GM19397 (cell line): ENCODE measurements at regions not wholly inside any gene's neighbourhood (a gene's known extent, or its start where the extent isn't known, plus 50 kb on each side); places are given as distances from the start of the nearest gene placed in this dataset.
"Not testable (repeated sequence)": the region's sequence is repeated elsewhere in the genome, so short reads cannot be mapped to it uniquely, and the experiment has no call there.

Experiments
- ATAC-seq: cut with Tn5 transposase; IDR thresholded peaks from one replicate; pipeline ENCODE4 v1.9.1; 2021; ENCODE audit warnings: mild to moderate bottlenecking, moderate library complexity; ENCODE audit not compliant: unreplicated experiment

GRCh38 chr5:102663749-102664530 lies 91.2 kb upstream of the PAM start:
- no peak for ATAC-seq

GRCh38 chr5:102664616-102665335 lies 90.3 kb upstream of the PAM start:
- no peak for ATAC-seq

- ATAC-seq = no peak
Measured at GRCh38 chr5:102666164-102666946, 88.8 kb upstream of the PAM start.

- ATAC-seq = no peak
Measured at GRCh38 chr5:102668220-102668932, 86.7 kb upstream of the PAM start.

- ATAC-seq = no peak
Measured at GRCh38 chr5:102670224-102670836, 84.8 kb upstream of the PAM start.

- ATAC-seq = not testable (repeated sequence)
Measured at GRCh38 chr5:102671033-102671734, 83.9 kb upstream of the PAM start.

- no peak for ATAC-seq
Measured at GRCh38 chr5:102678267-102679058, 76.6 kb upstream of the PAM start.

- ATAC-seq = peak; percentile 86
Measured at GRCh38 chr5:102681403-102681983, 73.6 kb upstream of the PAM start.

- no peak for ATAC-seq
Measured at GRCh38 chr5:102682101-102682647, 72.9 kb upstream of the PAM start.

- ATAC-seq = not testable (repeated sequence)
Measured at GRCh38 chr5:102688076-102688475, 67.0 kb upstream of the PAM start.

- ATAC-seq = not testable (repeated sequence)
Measured at GRCh38 chr5:102688581-102689342, 66.3 kb upstream of the PAM start.

- ATAC-seq = no peak
Measured at GRCh38 chr5:102690910-102691309, 64.2 kb upstream of the PAM start.

GRCh38 chr5:102691434-102691833 lies 63.7 kb upstream of the PAM start:
- no peak for ATAC-seq

GRCh38 chr5:102700120-102700831 lies 54.8 kb upstream of the PAM start:
- ATAC-seq = no peak

GRCh38 chr5:102700916-102701315 lies 54.2 kb upstream of the PAM start:
- no peak for ATAC-seq

- ATAC-seq = no peak
Measured at GRCh38 chr5:102701748-102702147, 53.4 kb upstream of the PAM start.
